Glutamatergic neuron (in vitro differentiated cells): ENCODE measurements at regions not wholly inside any gene's neighbourhood (a gene's known extent, or its start where the extent isn't known, plus 50 kb on each side); places are given as distances from the start of the nearest gene placed in this dataset.

Experiments
- DNase-seq: peaks from one replicate; pipeline ENCODE4 v3.0.0; 2022
- H3K27ac Mint-ChIP-seq: one replicate; pipeline ENCODE4 v1.8.0; 2020; ENCODE audit warnings: mild to moderate bottlenecking, mixed read lengths, inconsistent platforms; ENCODE audit not compliant: unreplicated experiment
- H3K27me3 Mint-ChIP-seq: one replicate; pipeline ENCODE4 v1.8.0; 2020; ENCODE audit warnings: mild to moderate bottlenecking, moderate library complexity, mixed read lengths, inconsistent platforms; ENCODE audit not compliant: unreplicated experiment
- H3K36me3 Mint-ChIP-seq: one replicate; pipeline ENCODE4 v1.8.0; 2020; ENCODE audit warnings: mild to moderate bottlenecking, mixed read lengths, inconsistent platforms; ENCODE audit not compliant: unreplicated experiment
- H3K4me1 Mint-ChIP-seq: one replicate; pipeline ENCODE4 v1.8.0; 2020; ENCODE audit warnings: mild to moderate bottlenecking, low read depth, mixed read lengths, inconsistent platforms; ENCODE audit not compliant: unreplicated experiment
- H3K4me3 Mint-ChIP-seq: one replicate; pipeline ENCODE4 v1.8.0; 2020; ENCODE audit warnings: mild to moderate bottlenecking, mixed read lengths, inconsistent platforms; ENCODE audit not compliant: unreplicated experiment
- H3K9me3 Mint-ChIP-seq: one replicate; pipeline ENCODE4 v1.8.0; 2020; ENCODE audit warnings: mild to moderate bottlenecking, moderate library complexity, mixed read lengths, inconsistent platforms; ENCODE audit not compliant: unreplicated experiment
- TF ChIP-seq, protein P1 (sequence below): fragments of 200-600 bp; sonication (generic); IDR thresholded peaks from one replicate; pipeline ENCODE4 v1.5.0; 2021; ENCODE audit not compliant: partially characterized antibody, unreplicated experiment

- Mint-ChIP-seq H3K4me1 (no peaks in the 10 kb centered on the region), H3K27me3 (no peaks in the 10 kb centered on the region), H3K4me3 (no peak overlapping the region), H3K9me3 (no peaks in the 10 kb centered on the region), H3K27ac (no peak overlapping the region), H3K36me3 (no peaks in the 10 kb centered on the region)
- TF ChIP-seq, protein P1, sequence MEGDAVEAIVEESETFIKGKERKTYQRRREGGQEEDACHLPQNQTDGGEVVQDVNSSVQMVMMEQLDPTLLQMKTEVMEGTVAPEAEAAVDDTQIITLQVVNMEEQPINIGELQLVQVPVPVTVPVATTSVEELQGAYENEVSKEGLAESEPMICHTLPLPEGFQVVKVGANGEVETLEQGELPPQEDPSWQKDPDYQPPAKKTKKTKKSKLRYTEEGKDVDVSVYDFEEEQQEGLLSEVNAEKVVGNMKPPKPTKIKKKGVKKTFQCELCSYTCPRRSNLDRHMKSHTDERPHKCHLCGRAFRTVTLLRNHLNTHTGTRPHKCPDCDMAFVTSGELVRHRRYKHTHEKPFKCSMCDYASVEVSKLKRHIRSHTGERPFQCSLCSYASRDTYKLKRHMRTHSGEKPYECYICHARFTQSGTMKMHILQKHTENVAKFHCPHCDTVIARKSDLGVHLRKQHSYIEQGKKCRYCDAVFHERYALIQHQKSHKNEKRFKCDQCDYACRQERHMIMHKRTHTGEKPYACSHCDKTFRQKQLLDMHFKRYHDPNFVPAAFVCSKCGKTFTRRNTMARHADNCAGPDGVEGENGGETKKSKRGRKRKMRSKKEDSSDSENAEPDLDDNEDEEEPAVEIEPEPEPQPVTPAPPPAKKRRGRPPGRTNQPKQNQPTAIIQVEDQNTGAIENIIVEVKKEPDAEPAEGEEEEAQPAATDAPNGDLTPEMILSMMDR, result no peak
- DNase-seq, result no peak
These were observed 133.1 kb downstream of the IDS start for GRCh38 chrX:149371986-149372385.

GRCh38 chrX:149370097-149370496 is 135.0 kb downstream of the IDS start:
- Mint-ChIP-seq H3K27me3 (no peaks in the 10 kb centered on the region), H3K4me3 (no peak overlapping the region), H3K9me3 (no peaks in the 10 kb centered on the region), H3K36me3 (no peaks in the 10 kb centered on the region), H3K27ac (no peak overlapping the region), H3K4me1 (no peaks in the 10 kb centered on the region)
- TF ChIP-seq, protein P1, result no peak
- DNase-seq, result no peak

GRCh38 chrX:149365552-149365951 is 139.6 kb downstream of the IDS start:
- Mint-ChIP-seq H3K4me3 (no peak overlapping the region), H3K9me3 (no peaks in the 10 kb centered on the region), H3K27me3 (no peaks in the 10 kb centered on the region), H3K36me3 (no peaks in the 10 kb centered on the region), H3K4me1 (peaks cover 5% of the 10 kb centered on the region), H3K27ac (no peak overlapping the region)
- TF ChIP-seq, protein P1, result no peak
- no peak for DNase-seq

DNA sequence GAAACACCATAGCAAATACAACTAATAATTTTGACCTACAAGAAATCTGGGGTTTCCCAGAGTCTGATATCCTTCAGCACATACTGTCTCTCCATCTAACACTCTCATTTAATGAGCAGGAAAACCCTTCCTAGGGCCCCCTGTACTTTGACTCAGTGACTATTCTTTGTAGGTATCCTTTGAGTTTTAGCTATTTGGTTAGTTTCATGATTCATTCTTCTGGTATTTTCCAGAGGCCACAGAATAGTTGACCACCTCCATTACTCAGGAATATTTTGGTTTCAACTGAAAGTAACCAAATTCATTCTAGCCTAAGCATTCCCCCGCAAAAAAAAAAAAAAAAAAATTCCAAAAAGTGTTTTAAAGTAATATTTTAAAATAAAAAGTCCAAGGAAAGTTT is 140.0 kb downstream of the IDS start:
- Mint-ChIP-seq H3K4me3 (no peak overlapping the region), H3K4me1 (peaks cover 5% of the 10 kb centered on the region), H3K9me3 (no peaks in the 10 kb centered on the region), H3K27ac (no peak overlapping the region), H3K27me3 (no peaks in the 10 kb centered on the region), H3K36me3 (no peaks in the 10 kb centered on the region)
- no peak for DNase-seq
- TF ChIP-seq, protein P1, result no peak

DNA sequence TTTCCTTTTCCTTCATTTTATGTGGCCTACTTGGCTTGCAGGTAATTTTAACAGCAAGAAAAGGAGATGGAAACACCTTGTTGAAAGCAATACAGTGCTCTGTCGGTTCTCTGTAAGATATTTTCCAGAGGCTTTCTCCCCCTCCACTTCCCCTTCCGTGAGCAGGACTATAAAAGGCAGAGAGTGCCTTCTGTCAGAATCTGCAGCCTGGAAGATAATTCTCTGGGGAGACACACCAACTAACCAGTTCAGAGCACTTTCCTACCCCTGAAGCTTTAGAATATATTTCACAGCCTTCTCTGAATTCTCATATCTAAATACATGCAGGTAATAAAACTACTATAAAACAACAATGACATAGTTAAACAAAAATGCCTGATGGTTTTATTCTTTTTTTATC is 141.1 kb downstream of the IDS start:
- no peak overlapping the region for H3K4me3 Mint-ChIP-seq
- TF ChIP-seq, protein P1, result no peak
- no peak for DNase-seq
- no peaks in the 10 kb centered on the region for H3K9me3 Mint-ChIP-seq
- peaks cover 5% of the 10 kb centered on the region for H3K4me1 Mint-ChIP-seq
- peak overlapping the region; percentile 38 for H3K27ac Mint-ChIP-seq
- no peaks in the 10 kb centered on the region for H3K36me3 Mint-ChIP-seq
- no peaks in the 10 kb centered on the region for H3K27me3 Mint-ChIP-seq
